Mucosa of stomach (tissue), 1 donor: ENCODE measurements at regions not wholly inside any gene's neighbourhood (a gene's known extent, or its start where the extent isn't known, plus 50 kb on each side); places are given as distances from the start of the nearest gene placed in this dataset.
"Not testable (repeated sequence)": the region's sequence is repeated elsewhere in the genome, so short reads cannot be mapped to it uniquely, and the experiment has no call there.

ENCODE experiments used
- H3K27me3 ChIP-seq: one replicate; pipeline ENCODE4 v1.7.0; 2013; ENCODE audit warnings: mild to moderate bottlenecking, low read length; ENCODE audit not compliant: control insufficient read depth, insufficient read depth
- H3K36me3 ChIP-seq: one replicate; pipeline ENCODE4 v1.7.0; 2013; ENCODE audit warnings: low read length; ENCODE audit not compliant: control insufficient read depth, insufficient read depth
- H3K4me1 ChIP-seq: one replicate; pipeline ENCODE4 v1.7.0; 2013; ENCODE audit warnings: mild to moderate bottlenecking, low read length; ENCODE audit not compliant: control insufficient read depth, insufficient read depth
- H3K4me3 ChIP-seq: one replicate; pipeline ENCODE4 v1.7.0; 2013; ENCODE audit warnings: low read length
- H3K9ac ChIP-seq: one replicate; pipeline ENCODE4 v1.7.0; 2013; ENCODE audit warnings: mild to moderate bottlenecking, low read length, moderate library complexity
- H3K9me3 ChIP-seq: one replicate; pipeline ENCODE4 v1.7.0; 2013; ENCODE audit warnings: mild to moderate bottlenecking, low read length, moderate library complexity; ENCODE audit not compliant: control insufficient read depth
- donor health status: Pancreatic carcinoma.

DNA sequence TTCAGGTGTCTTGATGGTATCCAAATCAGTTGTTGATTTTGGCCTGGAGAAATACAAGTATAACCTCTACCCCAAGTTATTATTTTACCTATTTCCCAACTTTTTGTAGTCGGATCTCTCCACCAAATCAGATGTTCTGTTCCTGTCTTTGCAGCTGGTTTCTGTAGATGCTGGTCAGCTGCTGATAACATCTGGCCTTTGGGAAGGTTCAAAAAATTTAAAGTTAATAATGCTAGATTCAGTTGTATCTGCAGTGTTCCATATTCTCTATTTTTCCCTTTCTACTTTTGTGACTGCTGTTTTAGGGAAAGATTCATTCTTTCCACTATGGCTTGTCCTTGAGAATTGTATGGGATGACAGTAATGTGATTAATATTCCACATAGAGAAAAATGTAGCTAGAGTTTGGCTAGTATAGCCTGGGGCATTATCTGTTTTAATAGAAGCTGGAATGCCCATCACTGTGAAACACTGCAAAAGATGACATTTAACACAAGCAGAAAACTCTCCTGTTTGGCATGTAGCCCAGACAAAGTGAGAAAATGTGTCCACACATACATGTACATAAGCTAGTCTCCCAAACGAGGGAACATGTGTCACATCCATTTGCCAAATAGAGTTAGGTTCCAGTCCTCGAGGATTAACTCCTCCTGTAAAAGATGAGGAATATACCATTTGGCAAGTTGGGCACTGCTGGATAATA is 99.2 kb downstream of the ZNF100 start:
- H3K9ac ChIP-seq, H3K4me3 ChIP-seq, H3K4me1 ChIP-seq, H3K36me3 ChIP-seq, H3K9me3 ChIP-seq, H3K27me3 ChIP-seq: not testable (repeated sequence)

DNA sequence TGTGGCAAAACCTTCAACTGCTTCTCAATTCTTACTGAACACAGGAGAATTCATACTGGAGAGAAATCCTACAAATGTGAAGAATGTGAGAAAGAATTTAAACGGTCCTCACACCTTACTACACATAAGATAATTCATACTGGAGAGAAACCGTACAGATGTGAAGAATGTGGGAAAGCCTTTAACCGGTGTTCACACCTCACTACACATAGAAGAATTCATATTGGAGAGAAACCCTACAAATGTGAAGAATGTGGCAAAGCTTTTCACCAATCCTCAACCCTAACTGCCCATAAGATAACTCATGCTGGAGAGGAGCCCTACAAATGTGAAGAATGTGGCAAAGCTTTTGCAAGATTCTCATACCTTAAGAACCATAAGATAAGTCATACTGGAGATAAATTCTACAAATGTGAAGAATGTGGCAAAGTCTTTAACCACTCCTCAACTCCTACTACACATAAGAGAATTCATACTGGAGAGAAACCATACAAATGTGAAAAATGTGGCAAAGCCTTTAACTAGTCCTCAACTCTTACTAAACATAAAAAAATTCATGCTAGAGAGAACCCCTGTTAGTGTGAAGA is 111.7 kb downstream of the ZNF100 start:
- Histone ChIP-seq H3K9me3 (no peaks in the 10 kb centered on the region), H3K4me1 (no peaks in the 10 kb centered on the region), H3K27me3 (no peaks in the 10 kb centered on the region)

DNA sequence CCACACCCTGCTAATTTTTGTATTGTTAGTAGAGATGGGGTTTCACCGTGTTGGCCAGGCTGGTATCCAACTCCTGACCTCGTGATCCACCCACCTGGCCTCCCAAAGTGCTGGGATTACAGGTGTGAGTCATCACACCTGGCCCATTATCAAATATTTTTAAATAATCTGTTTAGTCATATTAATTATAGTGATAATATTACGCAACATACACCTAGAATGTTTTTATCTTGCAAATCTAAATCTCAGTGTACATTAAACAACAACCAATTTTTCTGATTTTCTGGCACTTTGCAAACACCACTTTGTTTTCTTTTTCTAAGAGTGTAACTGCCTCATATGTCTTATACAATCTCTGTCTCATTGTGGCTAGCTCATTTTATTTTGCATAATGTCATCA is 115.9 kb downstream of the ZNF100 start:
- H3K4me1 ChIP-seq, H3K9me3 ChIP-seq, H3K9ac ChIP-seq, H3K36me3 ChIP-seq, H3K27me3 ChIP-seq, H3K4me3 ChIP-seq: not testable (repeated sequence)

More for the DNA sequence above, 111.7 kb downstream of the ZNF100 start:
- Histone ChIP-seq H3K4me3 (no peak overlapping the region), H3K36me3 (no peaks in the 10 kb centered on the region), H3K9ac (no peak overlapping the region)

DNA sequence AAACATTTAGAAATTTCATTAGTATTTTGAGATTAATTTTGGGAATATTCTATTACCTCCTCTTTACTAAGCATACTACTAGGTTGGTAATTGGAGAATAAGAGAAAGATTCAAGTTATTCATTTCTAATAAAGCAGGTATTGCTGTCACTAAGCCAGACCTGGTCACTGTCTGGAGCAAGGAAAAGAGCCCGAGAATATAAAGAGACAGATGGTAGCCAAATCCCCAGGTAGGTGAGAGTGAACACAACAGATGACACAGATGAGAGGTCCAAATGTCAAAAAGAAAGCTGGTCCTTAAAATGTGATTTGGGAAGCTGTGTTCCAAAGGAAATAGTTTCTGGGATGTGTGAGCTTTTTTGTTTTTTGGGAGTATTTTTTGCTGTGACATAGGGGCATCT is 128.6 kb downstream of the ZNF100 start:
- H3K36me3 ChIP-seq: no peaks in the 10 kb centered on the region
- H3K9me3 ChIP-seq: no peaks in the 10 kb centered on the region
- H3K4me1 ChIP-seq: no peaks in the 10 kb centered on the region
- no peaks in the 10 kb centered on the region for H3K27me3 ChIP-seq
- H3K4me3 ChIP-seq: no peak overlapping the region
- H3K9ac ChIP-seq: no peak overlapping the region

DNA sequence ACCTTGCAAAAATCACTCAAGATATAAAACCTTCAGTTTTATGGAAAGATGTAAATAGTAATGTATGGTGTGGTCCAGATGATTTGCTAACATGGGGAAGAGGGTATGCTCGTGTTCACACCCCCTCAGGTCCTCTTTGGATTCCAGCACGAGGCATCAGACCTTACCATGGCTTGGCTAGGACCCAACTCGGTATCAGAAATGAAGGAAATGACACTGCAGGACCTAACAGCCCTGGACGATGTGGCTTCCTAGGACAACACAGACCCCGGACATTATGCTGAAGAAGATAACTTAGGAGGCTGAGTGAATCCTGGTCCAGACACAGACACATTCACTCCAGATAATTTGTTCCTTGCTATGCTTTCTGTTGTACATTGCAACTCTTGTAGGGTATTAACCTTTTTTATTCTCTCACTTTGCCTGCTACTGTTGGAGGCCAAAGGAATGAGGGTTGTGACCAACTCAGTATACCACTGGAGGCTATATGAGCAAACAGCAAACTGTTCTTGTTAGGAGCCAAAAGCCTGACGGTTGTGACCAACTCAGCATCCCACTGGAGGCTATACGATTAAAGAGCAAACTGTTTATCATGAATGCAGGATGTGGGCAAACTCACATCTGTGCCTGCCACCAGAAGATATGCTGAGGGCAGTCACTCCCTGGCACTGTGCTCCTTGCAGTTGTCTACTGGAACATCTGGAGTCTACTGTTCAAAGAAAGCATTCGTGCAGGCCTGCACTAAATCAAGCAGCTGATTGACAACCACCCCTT is 121.7 kb downstream of the ZNF429 start:
- H3K9ac ChIP-seq: no peak overlapping the region
- no peaks in the 10 kb centered on the region for H3K27me3 ChIP-seq
- no peaks in the 10 kb centered on the region for H3K9me3 ChIP-seq
- H3K4me3 ChIP-seq: no peak overlapping the region
- H3K4me1 ChIP-seq: no peaks in the 10 kb centered on the region
- H3K36me3 ChIP-seq: no peaks in the 10 kb centered on the region

DNA sequence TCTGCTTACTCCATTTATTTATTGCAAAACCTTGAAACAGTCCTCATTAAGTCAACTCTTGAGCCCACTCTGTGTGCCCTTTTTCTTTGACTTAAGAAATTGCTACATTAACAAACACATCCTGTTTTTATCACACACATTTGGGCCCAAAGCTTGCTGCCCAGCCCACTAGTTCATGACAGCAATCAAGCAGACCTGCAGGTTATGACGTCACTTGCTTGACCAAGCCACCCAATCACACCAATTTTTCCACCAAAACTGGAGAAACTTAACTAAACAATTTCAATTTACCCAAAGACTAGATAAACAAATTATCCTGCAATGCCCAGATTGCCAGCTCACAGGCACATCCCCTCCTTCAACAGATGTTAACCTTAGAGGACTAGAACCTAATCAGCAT is 120.7 kb downstream of the ZNF429 start:
- Histone ChIP-seq H3K4me1 (no peaks in the 10 kb centered on the region), H3K9ac (no peak overlapping the region), H3K4me3 (no peak overlapping the region), H3K36me3 (no peaks in the 10 kb centered on the region), H3K27me3 (no peaks in the 10 kb centered on the region), H3K9me3 (no peaks in the 10 kb centered on the region)

DNA sequence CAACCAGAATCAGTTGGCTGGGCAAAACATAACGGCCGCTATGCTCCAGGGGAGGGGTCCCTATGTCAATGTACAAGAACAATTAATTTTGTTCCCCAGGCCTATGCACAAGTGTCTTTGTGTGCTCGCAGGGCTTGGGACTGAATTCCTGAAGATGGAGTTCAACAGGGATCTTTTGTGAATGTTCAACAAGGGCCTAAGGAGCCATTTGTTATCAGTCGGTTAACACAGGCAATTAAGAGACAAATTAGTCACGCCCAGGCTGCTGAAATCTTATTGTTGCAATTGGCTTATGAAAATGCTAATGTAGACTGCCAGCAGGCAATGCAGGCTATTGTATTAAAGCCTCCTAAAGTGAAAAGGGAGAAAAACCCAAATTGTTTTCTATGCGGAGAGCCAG is 117.5 kb downstream of the ZNF429 start:
- H3K4me3 ChIP-seq: no peak overlapping the region
- no peak overlapping the region for H3K9ac ChIP-seq
- no peaks in the 10 kb centered on the region for H3K36me3 ChIP-seq
- no peaks in the 10 kb centered on the region for H3K9me3 ChIP-seq
- H3K4me1 ChIP-seq: no peaks in the 10 kb centered on the region
- H3K27me3 ChIP-seq: no peaks in the 10 kb centered on the region

DNA sequence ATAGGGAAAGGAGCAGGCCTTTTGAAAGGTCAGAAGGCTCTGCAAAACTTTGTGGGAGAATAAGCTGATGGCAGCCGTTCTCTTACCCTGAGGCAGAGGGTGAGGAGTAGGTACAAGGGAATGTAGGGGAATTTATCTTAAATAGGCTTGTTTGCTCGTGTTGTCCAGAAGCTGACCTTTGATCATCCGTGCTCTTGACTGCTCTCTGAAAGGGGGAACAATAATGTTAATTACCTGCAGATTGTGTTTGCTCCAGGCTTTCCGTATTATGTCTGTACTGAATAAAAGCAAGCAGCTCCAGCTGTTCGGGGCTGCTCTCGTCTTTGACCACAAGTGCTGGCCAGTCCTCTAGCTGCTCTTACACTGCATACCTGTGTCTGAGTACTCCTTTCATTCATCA is 116.3 kb downstream of the ZNF429 start:
- Histone ChIP-seq H3K36me3 (no peaks in the 10 kb centered on the region), H3K4me3 (no peak overlapping the region), H3K4me1 (no peaks in the 10 kb centered on the region), H3K27me3 (no peaks in the 10 kb centered on the region), H3K9ac (no peak overlapping the region), H3K9me3 (no peaks in the 10 kb centered on the region)

DNA sequence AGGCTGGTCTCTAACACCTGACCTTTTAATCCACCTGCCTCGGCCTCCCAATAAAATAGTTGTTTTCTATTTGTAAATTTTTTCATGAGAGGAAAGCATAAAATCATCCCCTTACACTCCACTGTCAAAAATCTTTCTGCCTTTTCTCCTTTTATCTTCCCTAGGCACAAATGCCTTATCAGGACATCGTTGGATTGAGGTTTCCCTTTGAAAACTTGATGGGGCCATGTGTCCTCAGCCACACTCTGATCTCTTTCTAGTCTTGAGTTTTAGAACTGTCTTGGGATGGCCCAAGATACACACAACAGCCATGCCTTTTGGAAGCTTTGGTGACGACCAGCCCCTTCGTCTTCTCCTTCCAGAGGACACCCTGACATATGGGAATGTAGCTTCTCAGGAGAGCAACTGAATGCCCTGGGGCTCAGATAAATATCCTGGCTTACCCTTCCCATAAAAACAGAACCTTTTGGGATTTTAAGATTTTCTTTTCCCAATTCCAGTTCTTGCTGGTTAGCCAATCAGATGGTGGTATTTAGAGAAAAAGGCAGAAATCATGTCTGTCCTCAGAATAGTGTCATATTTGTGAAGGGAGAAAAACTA is 112.4 kb downstream of the ZNF429 start:
- Histone ChIP-seq H3K9me3 (no peaks in the 10 kb centered on the region), H3K27me3 (no peaks in the 10 kb centered on the region), H3K4me1 (no peaks in the 10 kb centered on the region), H3K36me3 (no peaks in the 10 kb centered on the region), H3K4me3 (no peak overlapping the region), H3K9ac (no peak overlapping the region)

DNA sequence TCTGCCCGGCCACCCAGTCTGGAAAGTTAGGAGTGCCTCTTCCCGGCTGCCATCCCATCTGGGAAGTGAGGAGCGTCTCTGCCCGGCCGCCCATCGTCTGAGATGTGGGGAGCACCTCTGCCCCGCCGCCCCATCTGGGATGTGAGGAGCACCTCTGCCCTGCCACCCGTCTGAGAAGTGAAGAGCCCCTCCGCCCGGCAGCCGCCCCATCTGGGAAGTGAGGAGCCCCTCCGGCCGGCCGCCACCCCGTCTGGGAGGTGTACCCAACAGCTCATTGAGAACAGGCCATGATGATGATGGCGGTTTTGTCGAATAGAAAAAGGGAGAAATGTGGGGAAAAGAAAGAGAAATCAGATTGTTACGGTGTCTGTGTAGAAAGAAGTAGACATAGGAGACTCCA is 109.4 kb downstream of the ZNF429 start:
- H3K27me3 ChIP-seq, H3K4me3 ChIP-seq, H3K4me1 ChIP-seq, H3K36me3 ChIP-seq, H3K9ac ChIP-seq, H3K9me3 ChIP-seq: not testable (repeated sequence)

DNA sequence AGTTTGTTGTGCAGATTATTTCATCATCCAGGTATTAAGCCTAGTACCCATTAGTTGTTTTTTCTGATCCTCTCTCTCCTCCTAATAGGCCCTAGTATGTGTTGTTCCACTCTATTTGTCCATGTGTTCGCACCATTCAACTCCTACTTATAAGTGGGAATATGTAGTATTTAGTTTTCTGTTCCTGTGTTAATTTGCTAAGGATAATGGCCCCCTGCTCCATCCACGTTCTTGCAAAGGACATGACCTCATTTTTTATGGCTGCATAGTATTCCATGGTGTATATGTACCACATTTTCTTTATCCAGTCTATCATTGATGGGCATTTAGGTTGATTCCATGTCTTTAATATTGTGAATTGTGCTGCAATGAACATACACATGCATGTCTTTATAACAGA is 107.8 kb downstream of the ZNF429 start:
- H3K9me3 ChIP-seq, H3K4me3 ChIP-seq, H3K4me1 ChIP-seq, H3K27me3 ChIP-seq, H3K36me3 ChIP-seq, H3K9ac ChIP-seq: not testable (repeated sequence)

DNA sequence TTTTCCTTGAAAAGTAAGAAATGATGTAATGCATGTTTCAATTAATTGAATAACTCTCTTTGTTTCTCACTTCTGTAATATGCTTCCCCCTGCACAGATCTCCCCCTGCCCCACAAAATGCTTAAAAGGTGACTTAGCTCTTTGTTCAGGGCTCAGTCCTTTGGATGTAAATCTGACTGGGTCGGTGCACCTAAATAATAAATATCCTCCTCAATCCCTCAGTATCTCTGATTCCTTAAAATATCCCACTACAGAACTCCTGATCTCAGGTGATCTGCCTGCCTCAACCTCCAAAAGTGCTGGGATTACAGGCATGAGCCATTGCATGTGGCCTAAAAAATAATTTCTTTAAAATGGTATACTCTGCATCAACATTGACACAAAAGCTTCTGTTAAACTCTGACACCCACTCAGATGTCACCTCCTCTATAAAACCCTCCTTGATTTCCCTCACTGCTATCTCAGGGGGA is 107.0 kb downstream of the ZNF429 start:
- Histone ChIP-seq H3K36me3 (no peaks in the 10 kb centered on the region), H3K4me1 (no peaks in the 10 kb centered on the region), H3K27me3 (no peaks in the 10 kb centered on the region), H3K9me3 (no peaks in the 10 kb centered on the region), H3K9ac (no peak overlapping the region), H3K4me3 (no peak overlapping the region)
